ENCODE measurements at regions not wholly inside any gene's neighbourhood (a gene's known extent, or its start where the extent isn't known, plus 50 kb on each side); places are given as distances from the start of the nearest gene placed in this dataset.

- TF ChIP-seq CTCF (IDR thresholded peaks at IDR 0.05) (no peak), EZH2phosphoT487 (IDR thresholded peaks at IDR 0.05) (no peak)
These were observed 186.1 kb downstream of the SHANK2 start for GRCh38 chr11:71066311-71066710.
